DND-41 (cell line): ENCODE measurements at regions not wholly inside any gene's neighbourhood (a gene's known extent, or its start where the extent isn't known, plus 50 kb on each side); places are given as distances from the start of the nearest gene placed in this dataset.

Experiments
- ATAC-seq: fragments of 200-7000 bp; cut with Tn5 transposase; 3 replicates; pipeline ENCODE4 v1.9.1; 2021; ENCODE audit warnings: low read depth; ENCODE audit not compliant: insufficient read depth
- DNase-seq: peaks from one replicate; pipeline ENCODE4 v3.0.0-alpha.2; 2020
- H2AFZ ChIP-seq: 2 replicates; pipeline ENCODE4 v1.6.0; 2012; ENCODE audit warnings: low read depth, low read length
- H3K27ac ChIP-seq: 2 replicates; pipeline ENCODE4 v1.5.1; 2012; ENCODE audit warnings: low read length, inconsistent platforms
- H3K27me3 ChIP-seq: fragments of 200-600 bp; sonication (generic); 2 replicates; pipeline ENCODE4 v1.6.0; 2012; ENCODE audit warnings: low read length, mild to moderate bottlenecking, inconsistent platforms; ENCODE audit not compliant: insufficient read depth, poor library complexity
- H3K36me3 ChIP-seq: 2 replicates; pipeline ENCODE4 v1.5.1; 2012; ENCODE audit warnings: low read length, inconsistent platforms; ENCODE audit not compliant: insufficient read depth
- H3K4me1 ChIP-seq: 2 replicates; pipeline ENCODE4 v1.5.1; 2012; ENCODE audit warnings: mild to moderate bottlenecking, low read length; ENCODE audit not compliant: insufficient read depth
- H3K4me2 ChIP-seq: 2 replicates; pipeline ENCODE4 v1.6.0; 2012; ENCODE audit warnings: mild to moderate bottlenecking, moderate library complexity, low read length, inconsistent platforms; ENCODE audit not compliant: insufficient read depth
- H3K4me3 ChIP-seq, 2 experiments: fragments of 200-600 bp in 1 of 2; shearing (Covaris generic) in 1 of 2; 2 replicates each; pipeline ENCODE4 v1.5.1; 2012 to 2016; ENCODE audit warnings: inconsistent platforms in 2 of 2, low read length in 2 of 2, mild to moderate bottlenecking in 2 of 2, low read depth in 1 of 2, moderate library complexity in 1 of 2
- H3K79me2 ChIP-seq: 2 replicates; pipeline ENCODE4 v1.6.0; 2012; ENCODE audit warnings: low read length, inconsistent platforms; ENCODE audit not compliant: insufficient read depth
- H3K9ac ChIP-seq: 2 replicates; pipeline ENCODE4 v1.6.0; 2012; ENCODE audit warnings: low read depth, mild to moderate bottlenecking, inconsistent platforms, low read length, moderate library complexity
- H3K9me3 ChIP-seq: 2 replicates; pipeline ENCODE4 v1.5.1; 2012; ENCODE audit warnings: low read length, moderate library complexity, mild to moderate bottlenecking, inconsistent platforms; ENCODE audit not compliant: insufficient read depth, severe bottlenecking
- H4K20me1 ChIP-seq: 2 replicates; pipeline ENCODE4 v1.6.0; 2012; ENCODE audit warnings: low read length; ENCODE audit not compliant: insufficient read depth
- EZH2 ChIP-seq: IDR thresholded peaks from 3 replicates; pipeline ENCODE4 v1.6.1; 2012; ENCODE audit warnings: borderline replicate concordance, low read depth, mild to moderate bottlenecking, moderate library complexity, low read length, inconsistent platforms; ENCODE audit not compliant: severe bottlenecking
- TF ChIP-seq, protein P1 (sequence below): IDR thresholded peaks from 2 replicates; pipeline ENCODE4 v1.5.1; 2012; ENCODE audit warnings: borderline replicate concordance, low read length, moderate library complexity, mild to moderate bottlenecking; ENCODE audit not compliant: poor library complexity, severe bottlenecking; ENCODE audit errors: extremely low read depth

DNA sequence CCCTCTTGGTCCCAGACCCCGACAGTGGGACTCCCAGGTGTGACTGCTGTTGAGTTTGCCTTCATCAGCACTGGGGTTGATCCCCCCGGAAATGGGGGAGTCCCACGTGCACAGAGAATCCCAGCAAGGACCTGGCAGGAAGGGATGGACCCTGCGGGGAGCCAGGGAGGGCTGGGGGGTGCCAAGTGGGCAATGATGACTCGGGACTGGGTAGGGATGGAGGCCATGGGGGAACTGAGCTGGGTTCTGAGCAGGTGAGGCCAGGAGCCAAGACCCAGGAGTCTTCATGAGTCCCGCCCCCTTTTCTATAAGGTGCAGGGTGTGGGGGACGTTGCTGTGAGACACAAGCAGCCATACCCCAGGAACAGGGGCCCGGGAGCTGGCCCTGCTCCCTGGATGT is 103.8 kb downstream of the CRYAA start:
- Histone ChIP-seq H2AFZ (no peak overlapping the region), H3K27ac (no peak overlapping the region), H3K4me2 (no peak overlapping the region)

GRCh38 chr21:43271452-43272020 is 102.7 kb downstream of the CRYAA start:
- ATAC-seq (no peak), DNase-seq (no peak)
- no peak overlapping the region for H2AFZ ChIP-seq
- TF ChIP-seq, protein P1, sequence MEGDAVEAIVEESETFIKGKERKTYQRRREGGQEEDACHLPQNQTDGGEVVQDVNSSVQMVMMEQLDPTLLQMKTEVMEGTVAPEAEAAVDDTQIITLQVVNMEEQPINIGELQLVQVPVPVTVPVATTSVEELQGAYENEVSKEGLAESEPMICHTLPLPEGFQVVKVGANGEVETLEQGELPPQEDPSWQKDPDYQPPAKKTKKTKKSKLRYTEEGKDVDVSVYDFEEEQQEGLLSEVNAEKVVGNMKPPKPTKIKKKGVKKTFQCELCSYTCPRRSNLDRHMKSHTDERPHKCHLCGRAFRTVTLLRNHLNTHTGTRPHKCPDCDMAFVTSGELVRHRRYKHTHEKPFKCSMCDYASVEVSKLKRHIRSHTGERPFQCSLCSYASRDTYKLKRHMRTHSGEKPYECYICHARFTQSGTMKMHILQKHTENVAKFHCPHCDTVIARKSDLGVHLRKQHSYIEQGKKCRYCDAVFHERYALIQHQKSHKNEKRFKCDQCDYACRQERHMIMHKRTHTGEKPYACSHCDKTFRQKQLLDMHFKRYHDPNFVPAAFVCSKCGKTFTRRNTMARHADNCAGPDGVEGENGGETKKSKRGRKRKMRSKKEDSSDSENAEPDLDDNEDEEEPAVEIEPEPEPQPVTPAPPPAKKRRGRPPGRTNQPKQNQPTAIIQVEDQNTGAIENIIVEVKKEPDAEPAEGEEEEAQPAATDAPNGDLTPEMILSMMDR = no peak
- no peak for TF ChIP-seq EZH2
- no peaks in the 10 kb centered on the region for H3K27me3 ChIP-seq
- no peak overlapping the region for H3K27ac ChIP-seq
- H4K20me1 ChIP-seq = no peaks in the 10 kb centered on the region; the same call in 1 of the 2 replicates
- H3K36me3 ChIP-seq = no peaks in the 10 kb centered on the region
- no peak overlapping the region for H3K9ac ChIP-seq
- no peak overlapping the region for H3K4me2 ChIP-seq
- H3K4me3 ChIP-seq = no peak overlapping the region
- no peaks in the 10 kb centered on the region for H3K4me1 ChIP-seq
- no peaks in the 10 kb centered on the region for H3K9me3 ChIP-seq
- no peaks in the 10 kb centered on the region for H3K79me2 ChIP-seq

More for the DNA sequence above, 103.8 kb downstream of the CRYAA start:
- no peak for TF ChIP-seq EZH2
- TF ChIP-seq, protein P1 = no peak
- Histone ChIP-seq H3K9ac (no peak overlapping the region), H3K4me1 (no peaks in the 10 kb centered on the region), H3K9me3 (no peaks in the 10 kb centered on the region), H3K4me3 (no peak overlapping the region), H3K36me3 (no peaks in the 10 kb centered on the region), H3K79me2 (no peaks in the 10 kb centered on the region), H4K20me1 (no peaks in the 10 kb centered on the region; the same call in 1 of the 2 replicates), H3K27me3 (no peaks in the 10 kb centered on the region)
- DNase-seq = no peak
- no peak for ATAC-seq

DNA sequence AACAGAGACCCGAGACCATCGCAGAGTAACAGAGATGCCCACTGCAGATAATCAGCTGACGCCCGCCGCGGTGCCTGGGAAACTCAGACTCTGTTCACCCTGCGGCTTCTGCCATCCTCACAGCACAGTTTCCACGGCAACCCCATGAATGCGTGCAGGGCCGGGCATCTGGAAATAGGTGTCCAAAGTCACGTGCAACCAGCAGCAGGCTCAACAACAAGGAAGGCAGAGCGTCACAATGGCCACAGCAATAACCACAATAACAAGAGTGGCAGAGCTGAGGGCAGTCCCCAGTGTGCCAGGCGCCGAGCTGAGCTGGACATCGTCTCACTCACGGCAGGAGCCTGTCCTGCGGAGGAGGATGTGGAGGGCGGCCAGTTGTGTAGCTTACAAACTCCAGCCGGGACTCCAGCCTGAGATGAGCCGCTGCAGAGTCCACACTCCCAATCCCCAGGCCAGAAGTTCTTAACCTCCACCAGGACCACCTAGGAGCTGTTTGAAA is 102.0 kb downstream of the CRYAA start:
- no peak for TF ChIP-seq EZH2
- TF ChIP-seq, protein P1 = no peak
- Histone ChIP-seq H3K36me3 (no peaks in the 10 kb centered on the region), H4K20me1 (no peaks in the 10 kb centered on the region; the same call in 1 of the 2 replicates), H3K9ac (no peak overlapping the region), H3K27ac (no peak overlapping the region), H3K4me1 (no peaks in the 10 kb centered on the region), H3K79me2 (no peaks in the 10 kb centered on the region), H2AFZ (no peak overlapping the region), H3K4me3 (no peak overlapping the region), H3K4me2 (no peak overlapping the region), H3K9me3 (no peaks in the 10 kb centered on the region), H3K27me3 (no peaks in the 10 kb centered on the region)
- DNase-seq (no peak), ATAC-seq (no peak)
